ENCODE measurements at regions not wholly inside any gene's neighbourhood (a gene's known extent, or its start where the extent isn't known, plus 50 kb on each side); places are given as distances from the start of the nearest gene placed in this dataset.

DNA sequence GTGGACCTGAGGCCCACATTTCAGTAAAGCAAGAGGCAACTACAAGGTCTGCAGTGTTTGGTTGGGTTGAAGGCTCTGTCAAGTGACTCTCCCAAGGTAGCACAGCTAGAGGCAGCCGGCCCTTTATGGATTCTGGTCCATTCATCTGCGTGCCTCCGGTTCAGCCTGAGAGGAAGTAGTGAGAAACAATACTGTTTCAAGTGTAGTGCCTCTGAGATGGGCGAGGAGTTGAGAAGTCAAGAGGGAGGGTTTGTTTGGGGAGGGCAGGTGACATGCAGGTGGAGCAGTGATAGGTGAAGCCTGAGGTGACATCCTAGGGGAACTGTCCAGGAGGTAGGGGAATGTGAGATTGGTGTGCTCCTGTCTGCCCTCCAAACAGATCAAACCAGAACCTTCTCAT is 933.5 kb downstream of the VRK1 start:
- no peak for TF ChIP-seq POLR2A (IDR thresholded peaks at IDR 0.05; ENCODE audit: low read length)
- no peak for TF ChIP-seq GATA1 (IDR thresholded peaks at IDR 0.05; ENCODE audit: low read depth, low read length)

Measured in erythroblast (primary cell).